Hippocampal formation (tissue), 2 donors: ENCODE measurements at regions not wholly inside any gene's neighbourhood (a gene's known extent, or its start where the extent isn't known, plus 50 kb on each side); places are given as distances from the start of the nearest gene placed in this dataset.

ENCODE experiments used
- DNase-seq, 2 donors: peaks; one replicate each; lab custom pipeline; 2025; lab: John Stamatoyannopoulos, UW

DNA sequence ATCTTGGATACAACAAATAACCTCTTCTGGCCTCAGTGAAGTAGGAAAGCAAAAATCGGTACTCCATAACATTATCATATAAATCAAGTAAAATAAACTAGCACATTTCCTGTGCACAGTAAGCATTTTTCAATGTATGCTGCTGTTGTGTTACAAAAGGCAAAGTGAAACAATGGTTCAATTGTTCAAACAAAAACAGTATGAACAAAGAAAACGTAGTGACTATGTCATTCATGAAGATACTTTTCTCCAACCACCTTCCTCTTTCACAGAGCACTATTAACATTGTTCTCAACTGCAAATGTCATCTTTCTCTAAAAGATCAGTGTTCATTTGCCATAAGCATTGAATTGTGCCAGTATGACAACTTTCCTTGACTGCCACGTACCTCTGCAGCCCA, 318.6 kb upstream of the PRDM1 start:
- DNase-seq: no peak

DNA sequence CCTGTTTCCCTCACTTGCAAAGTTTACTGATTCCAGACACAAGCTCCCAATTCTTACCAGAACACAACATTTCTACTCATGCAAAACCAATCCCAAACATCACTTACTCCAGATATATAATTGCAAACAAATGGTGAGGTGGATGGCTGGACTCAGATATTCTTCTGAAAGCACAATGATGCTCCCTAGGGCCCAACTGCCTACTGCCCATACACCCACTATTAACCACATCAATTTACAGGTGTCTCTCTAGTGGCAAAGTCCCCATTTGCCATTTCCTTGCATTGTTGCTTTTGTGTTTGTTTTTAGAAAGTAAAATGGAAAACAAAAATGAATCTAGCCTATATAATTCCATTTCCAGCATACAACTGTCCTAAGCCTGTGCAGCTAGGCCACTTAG, 320.9 kb upstream of the PRDM1 start:
- no peak for DNase-seq

DNA sequence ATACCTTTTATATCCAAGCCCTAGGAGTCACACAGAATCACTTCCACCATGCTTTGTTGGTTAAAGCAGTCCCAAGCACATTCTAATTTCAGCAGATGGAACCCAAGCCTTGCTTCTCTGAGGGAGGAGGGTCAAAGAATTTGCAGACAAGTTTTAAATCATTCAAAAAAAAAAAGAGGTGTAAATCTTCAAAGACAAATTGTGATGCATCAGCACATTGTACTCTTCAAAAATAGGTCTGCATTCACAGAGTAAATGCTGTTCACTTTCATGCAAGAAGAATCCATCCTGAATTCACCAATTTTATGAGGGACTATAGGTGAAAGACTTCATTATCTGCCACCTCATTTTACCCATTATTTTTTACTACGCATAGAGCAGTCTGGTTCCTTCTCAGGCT, 321.8 kb upstream of the PRDM1 start:
- no peak for DNase-seq

DNA sequence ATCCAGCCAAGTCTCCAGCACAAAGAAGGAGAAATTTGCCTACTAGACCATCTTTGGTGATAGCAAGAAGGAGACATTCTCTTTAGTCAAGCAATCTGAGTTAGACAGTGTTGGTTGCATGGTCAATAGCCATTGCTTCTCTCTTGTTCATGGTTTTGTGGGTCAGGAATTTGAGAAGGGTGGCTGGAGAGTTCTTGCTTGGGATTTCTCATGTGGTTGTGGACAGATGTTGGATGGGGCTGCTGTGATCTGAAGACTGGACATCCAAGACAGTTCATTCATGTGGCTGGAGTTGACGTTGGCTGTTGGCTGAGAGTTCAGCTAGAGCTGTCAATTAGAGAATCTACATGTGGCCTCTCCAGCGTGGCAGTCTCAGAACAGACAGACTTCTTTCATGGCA, 322.3 kb upstream of the PRDM1 start:
- DNase-seq: no peak

- no peak for DNase-seq
Measured at GRCh38 chr6:105760746-105761145, 325.4 kb upstream of the PRDM1 start.

DNA sequence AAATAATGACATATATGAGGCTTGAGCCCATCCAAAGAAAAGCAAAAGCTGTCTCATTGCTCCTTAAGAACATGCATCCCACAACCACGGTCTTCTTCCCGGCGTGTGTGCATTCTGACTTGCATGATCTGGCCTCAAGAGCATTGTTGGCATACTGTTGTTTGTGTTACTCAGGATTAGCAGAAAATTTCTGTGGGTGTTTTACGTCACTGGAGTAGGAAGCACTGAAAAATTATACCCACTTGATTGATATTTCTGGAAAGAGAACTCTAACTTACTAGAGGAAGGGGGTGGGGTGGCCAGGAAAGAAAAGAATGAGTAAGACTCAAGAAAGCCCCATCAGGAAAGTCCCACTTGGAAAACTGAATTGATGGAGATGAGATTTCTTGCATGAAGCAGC, 326.2 kb upstream of the PRDM1 start:
- DNase-seq: no peak

DNA sequence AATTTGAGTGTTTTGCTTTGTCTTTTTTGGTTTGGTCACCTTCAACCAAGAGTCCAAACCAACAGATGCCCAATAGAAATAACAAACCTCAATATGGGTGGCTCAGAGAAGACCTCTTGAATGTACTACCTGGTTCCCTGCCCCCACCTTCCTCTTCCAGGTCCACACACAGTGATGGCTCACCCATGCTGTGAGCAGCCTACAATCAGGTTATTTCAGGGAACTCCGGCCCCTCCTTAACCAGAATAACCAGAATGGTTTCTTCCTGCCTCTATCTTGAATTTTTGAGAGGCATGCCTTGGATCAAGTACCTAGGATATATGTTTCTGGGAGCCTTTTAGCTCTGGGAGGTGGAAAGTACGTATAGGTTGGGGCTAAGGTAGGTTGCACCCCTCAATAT, 327.1 kb upstream of the PRDM1 start:
- no peak for DNase-seq

GRCh38 chr6:105757512-105758200, 328.5 kb upstream of the PRDM1 start:
- no peak for DNase-seq

DNA sequence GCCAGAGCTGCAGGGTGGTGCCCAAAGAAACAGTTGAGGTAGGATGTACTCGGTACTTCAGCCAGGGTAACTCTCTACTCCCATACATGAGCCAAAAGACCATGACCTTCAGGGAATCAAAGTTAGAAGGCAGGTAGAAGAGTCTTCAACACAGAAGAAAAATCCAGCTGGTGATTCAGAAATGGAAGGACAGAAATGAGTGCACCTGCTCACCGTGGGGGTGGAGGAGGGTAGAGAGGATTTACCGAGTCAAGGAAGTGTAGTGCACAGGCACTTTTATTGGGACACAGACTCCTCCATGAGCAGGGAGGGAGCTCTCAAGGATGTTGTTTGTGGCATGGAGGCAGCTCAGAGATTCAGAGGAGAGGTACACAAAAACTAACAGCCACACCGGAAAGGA, 330.3 kb upstream of the PRDM1 start:
- DNase-seq: no peak

GRCh38 chr6:105753620-105754211, 332.4 kb upstream of the PRDM1 start:
- DNase-seq: peak in 1 of 2 donors; percentile 51

DNA sequence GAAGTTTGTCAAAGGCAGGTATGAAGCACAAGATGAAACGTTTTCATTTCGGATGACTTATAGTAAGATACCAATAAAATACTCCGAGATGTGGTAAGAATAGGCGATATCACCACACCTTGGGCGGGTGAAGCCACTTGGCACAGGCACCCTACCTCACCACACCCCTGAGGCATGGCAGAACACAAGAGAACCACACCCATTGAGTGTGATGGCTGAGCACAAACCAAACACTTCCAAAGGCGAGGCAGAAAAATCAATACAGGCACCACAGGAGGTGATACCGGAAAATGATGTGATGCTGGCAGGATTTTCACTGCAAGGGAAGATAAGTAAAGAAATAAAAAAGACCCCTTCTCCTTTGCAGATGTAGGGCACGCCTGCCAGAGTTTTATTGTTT, 332.9 kb upstream of the PRDM1 start:
- no peak for DNase-seq

DNA sequence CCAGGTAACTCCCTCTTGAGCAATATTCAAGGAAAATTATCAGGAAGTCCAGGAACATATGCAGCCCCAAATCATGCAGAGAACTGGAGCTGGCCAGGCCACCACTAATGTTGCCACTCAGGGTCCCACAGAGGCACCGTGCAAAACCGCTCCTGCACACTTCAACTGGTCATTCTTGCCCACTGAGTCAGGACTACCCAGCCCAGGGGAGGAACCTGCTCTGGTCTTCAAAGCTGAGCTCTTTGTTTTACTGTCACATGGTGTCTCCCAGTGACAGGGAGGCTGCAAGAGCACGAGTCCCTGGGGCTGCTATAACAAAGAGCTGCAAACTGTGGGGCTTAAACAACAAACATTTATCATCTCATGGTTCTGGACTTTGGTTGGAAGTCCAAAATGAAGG, 336.0 kb upstream of the PRDM1 start:
- no peak for DNase-seq

DNA sequence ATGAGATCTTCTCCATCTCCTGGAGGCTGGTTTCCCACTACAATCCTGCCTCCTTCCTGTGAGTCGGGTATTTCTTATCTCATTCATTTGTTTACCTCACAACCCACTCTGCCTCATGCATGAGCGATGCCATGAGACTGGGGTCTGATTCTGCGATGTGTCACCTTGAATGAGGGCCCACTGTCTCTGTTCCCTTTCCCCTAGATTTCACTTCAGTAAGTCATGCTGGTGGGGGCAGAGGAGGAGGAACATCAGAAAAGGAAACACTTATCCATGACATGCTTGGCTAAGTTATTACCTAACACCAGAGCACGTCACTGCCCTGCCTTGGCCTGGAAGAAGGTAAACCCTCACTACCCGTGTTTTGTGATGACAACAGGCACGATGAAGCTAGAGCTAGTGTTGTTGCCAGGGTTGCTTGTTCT, 337.4 kb upstream of the PRDM1 start:
- no peak for DNase-seq

DNA sequence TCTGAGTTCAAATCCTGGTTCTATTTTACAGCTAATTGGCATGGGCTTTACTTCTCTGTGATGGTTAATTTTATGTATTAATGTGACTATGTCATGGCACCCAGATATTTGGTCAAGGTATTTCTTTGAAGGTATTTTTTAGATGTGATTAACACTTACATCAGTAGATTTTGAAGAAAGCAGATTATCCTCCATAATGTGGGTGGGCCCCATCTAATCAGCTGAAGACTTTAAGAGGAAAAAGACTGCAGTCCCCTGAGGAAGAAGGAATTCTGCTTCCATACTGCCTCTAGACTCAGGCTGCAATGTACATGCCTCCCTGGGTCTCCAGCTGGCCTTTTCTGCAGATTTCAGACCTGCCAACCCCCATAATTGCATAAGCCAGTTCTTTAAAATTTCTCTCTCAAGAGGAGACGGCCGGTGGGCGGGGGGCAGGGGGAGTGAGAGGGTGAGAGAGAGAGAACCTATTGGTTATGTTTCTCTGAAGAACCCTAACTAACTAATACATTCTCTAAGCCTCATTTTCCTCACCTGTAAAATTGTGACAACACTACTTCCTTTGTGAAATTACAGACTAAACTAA, 338.2 kb upstream of the PRDM1 start:
- DNase-seq: no peak

DNA sequence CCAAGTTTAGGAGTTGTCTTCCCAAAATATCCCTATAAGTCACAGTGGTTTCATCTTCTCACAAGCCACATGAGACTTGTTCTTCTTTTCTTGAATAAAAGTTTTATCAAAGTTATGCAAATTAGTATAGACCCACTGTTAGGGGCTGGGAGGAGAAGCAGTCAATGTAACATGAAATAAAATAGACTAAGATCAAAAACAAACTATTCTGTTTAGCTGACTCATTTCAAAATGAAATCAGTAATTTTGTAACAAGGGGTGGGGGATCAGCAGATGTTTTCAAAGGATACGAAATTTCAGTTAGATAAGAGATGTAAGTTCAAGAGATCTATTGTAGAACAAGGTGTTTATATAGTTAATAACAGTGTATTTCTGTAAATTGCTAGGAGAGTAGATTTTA, 339.6 kb upstream of the PRDM1 start:
- DNase-seq: no peak

GRCh38 chr6:105746130-105746505, 340.0 kb upstream of the PRDM1 start:
- DNase-seq: no peak

DNA sequence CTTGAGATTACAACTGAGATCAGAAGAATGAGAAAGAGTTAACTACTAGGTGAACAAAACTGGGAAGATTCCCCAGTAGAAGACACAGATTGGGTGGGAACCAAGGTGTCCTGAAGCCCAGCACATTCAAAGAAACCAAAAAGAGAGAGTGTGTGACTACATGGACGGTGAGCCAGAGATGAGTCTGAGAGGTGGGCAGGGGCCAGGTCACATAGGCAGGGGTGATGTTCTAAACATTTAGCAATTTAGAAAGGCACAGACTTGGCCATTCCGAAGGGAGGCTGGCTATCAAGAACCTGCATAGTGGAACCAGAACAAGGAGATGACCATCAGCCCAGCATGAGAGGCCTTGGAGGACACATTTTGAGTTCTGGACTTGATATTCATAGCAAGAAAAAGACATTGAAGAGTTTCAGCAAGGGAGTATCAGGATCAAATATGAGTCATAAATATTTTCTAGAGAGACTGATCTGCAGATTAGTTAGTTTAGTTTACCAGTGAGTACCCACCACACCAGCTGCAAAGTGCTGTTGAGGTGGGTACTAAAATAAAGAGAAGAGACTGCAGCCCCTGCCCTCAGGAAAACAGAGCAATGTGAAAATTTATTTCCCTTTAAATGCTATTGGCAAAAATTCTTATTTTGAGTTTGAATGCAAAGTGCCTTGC, 340.5 kb upstream of the PRDM1 start:
- DNase-seq: no peak

- DNase-seq: no peak
Measured at GRCh38 chr6:105744815-105745214, 341.3 kb upstream of the PRDM1 start.

DNA sequence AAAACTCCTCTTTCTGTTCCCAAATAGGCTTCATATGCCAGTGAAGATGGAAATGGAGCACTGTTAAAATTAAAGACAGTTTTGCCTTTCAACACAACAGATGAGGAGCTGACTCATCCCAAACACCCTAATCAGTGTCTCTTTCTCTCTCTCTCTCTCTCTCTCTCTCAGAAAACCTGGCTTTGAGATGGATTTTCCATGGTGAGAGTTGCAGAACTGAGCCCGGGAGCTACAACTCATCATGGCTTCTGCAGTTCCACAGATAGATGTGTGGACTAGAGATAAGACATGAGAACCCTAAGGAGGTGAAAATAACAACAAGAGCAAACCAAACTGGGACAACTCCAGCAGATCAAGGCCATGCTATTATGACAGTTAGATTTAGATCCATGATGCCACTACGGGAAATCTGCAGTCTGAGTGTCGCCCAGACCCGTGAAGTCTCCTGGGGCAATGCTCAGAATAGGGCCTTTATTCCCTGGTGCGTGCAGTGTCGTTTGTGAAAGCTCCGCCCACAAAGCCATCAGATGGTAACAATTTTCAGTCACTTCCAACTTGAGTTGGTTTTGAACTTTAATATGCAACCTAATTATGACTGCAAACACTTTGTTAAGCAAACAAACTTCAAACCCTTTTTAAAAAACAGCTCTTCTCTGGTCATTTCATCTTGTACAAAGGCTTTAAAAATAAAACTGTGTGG, 338.2 kb upstream of the PREP start:
- DNase-seq: peak in 1 of 2 donors; percentile 19

- DNase-seq: no peak
Measured at GRCh38 chr6:105739764-105740163, 336.9 kb upstream of the PREP start.

GRCh38 chr6:105733556-105734162, 330.8 kb upstream of the PREP start:
- DNase-seq: peak in 1 of 2 donors; percentile 55

DNA sequence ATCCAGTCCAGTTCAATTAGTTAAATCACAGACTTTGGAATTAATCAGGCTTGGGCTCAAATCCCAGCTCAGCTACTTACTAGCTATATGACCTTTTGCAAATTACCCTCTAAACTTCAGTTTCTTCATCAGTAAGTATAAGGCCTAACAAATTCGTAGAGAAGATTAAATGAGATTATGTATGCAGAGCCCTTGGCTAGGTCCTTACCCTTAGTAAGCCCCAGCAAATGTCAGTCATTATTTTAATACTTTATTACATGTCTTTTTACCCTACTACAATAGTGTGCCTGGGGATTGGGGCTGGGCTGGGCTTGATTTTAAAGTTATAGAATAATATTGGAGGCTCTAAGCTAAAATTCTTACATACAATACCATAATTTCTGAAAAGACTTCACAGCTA, 326.1 kb upstream of the PREP start:
- no peak for DNase-seq
